ENCODE measurements at regions not wholly inside any gene's neighbourhood (a gene's known extent, or its start where the extent isn't known, plus 50 kb on each side); places are given as distances from the start of the nearest gene placed in this dataset.

- TF ChIP-seq, protein P1, sequence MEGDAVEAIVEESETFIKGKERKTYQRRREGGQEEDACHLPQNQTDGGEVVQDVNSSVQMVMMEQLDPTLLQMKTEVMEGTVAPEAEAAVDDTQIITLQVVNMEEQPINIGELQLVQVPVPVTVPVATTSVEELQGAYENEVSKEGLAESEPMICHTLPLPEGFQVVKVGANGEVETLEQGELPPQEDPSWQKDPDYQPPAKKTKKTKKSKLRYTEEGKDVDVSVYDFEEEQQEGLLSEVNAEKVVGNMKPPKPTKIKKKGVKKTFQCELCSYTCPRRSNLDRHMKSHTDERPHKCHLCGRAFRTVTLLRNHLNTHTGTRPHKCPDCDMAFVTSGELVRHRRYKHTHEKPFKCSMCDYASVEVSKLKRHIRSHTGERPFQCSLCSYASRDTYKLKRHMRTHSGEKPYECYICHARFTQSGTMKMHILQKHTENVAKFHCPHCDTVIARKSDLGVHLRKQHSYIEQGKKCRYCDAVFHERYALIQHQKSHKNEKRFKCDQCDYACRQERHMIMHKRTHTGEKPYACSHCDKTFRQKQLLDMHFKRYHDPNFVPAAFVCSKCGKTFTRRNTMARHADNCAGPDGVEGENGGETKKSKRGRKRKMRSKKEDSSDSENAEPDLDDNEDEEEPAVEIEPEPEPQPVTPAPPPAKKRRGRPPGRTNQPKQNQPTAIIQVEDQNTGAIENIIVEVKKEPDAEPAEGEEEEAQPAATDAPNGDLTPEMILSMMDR (IDR thresholded peaks at IDR 0.05): no peak
- no peak for TF ChIP-seq POLR2A (IDR thresholded peaks at IDR 0.05)
Observed at GRCh38 chr11:28619846-28620540, 511.8 kb downstream of the METTL15 start.

All from thyroid gland (tissue), 4 donors.